Osteoblast (primary cell): ENCODE measurements at regions not wholly inside any gene's neighbourhood (a gene's known extent, or its start where the extent isn't known, plus 50 kb on each side); places are given as distances from the start of the nearest gene placed in this dataset.

ENCODE experiments used
- DNase-seq: peaks from one replicate; pipeline ENCODE4 v3.0.0; 2011; ENCODE audit warnings: low spot score, mixed read lengths; ENCODE audit not compliant: insufficient read length; ENCODE audit errors: missing footprints
- H2AFZ ChIP-seq: 2 replicates; pipeline ENCODE4 v1.6.0; 2011; ENCODE audit warnings: mild to moderate bottlenecking, low read length
- H3K27ac ChIP-seq: 2 replicates; pipeline ENCODE4 v1.5.1; 2011; ENCODE audit warnings: mild to moderate bottlenecking, low read depth, low read length, moderate library complexity
- H3K27me3 ChIP-seq: 2 replicates; pipeline ENCODE4 v1.6.0; 2012; ENCODE audit warnings: mild to moderate bottlenecking, control low read depth, inconsistent platforms, low read length, moderate library complexity; ENCODE audit not compliant: insufficient read depth
- H3K36me3 ChIP-seq: 2 replicates; pipeline ENCODE4 v1.5.1; 2011; ENCODE audit warnings: mild to moderate bottlenecking, low read length, control low read depth, moderate library complexity; ENCODE audit not compliant: insufficient read depth
- H3K4me1 ChIP-seq: 2 replicates; pipeline ENCODE4 v1.5.1; 2011; ENCODE audit warnings: mild to moderate bottlenecking, low read length, control low read depth, moderate library complexity; ENCODE audit not compliant: insufficient read depth
- H3K4me2 ChIP-seq: 2 replicates; pipeline ENCODE4 v1.6.0; 2011; ENCODE audit warnings: mild to moderate bottlenecking, low read length; ENCODE audit not compliant: insufficient read depth
- H3K4me3 ChIP-seq: fragments of 200-600 bp; sonication (generic); 3 replicates; pipeline ENCODE4 v1.5.1; 2012; ENCODE audit warnings: mild to moderate bottlenecking, low read length, inconsistent platforms; ENCODE audit not compliant: insufficient read depth
- H3K79me2 ChIP-seq: 2 replicates; pipeline ENCODE4 v1.6.0; 2012; ENCODE audit warnings: mild to moderate bottlenecking, low read length, control low read depth, inconsistent platforms; ENCODE audit not compliant: insufficient read depth
- H3K9me3 ChIP-seq: 2 replicates; pipeline ENCODE4 v1.5.1; 2011; ENCODE audit warnings: low read depth, low read length, control low read depth
- H4K20me1 ChIP-seq: 2 replicates; pipeline ENCODE4 v1.6.0; 2012; ENCODE audit warnings: mild to moderate bottlenecking, low read length, control low read depth; ENCODE audit not compliant: insufficient read depth
- TF ChIP-seq, protein P1 (sequence below): IDR thresholded peaks from 2 replicates; pipeline ENCODE4 v1.5.1; 2011; ENCODE audit warnings: mild to moderate bottlenecking, low read depth, low read length, moderate library complexity; ENCODE audit errors: extremely low read depth

GRCh38 chr20:6501061-6501460 lies 266.4 kb upstream of the BMP2 start:
- H3K27ac ChIP-seq: no peak overlapping the region
- no peaks in the 10 kb centered on the region for H3K9me3 ChIP-seq
- H3K4me3 ChIP-seq: no peak overlapping the region
- H3K27me3 ChIP-seq: no peaks in the 10 kb centered on the region
- H3K36me3 ChIP-seq: no peaks in the 10 kb centered on the region
- peak; percentile 10 for DNase-seq
- TF ChIP-seq, protein P1, sequence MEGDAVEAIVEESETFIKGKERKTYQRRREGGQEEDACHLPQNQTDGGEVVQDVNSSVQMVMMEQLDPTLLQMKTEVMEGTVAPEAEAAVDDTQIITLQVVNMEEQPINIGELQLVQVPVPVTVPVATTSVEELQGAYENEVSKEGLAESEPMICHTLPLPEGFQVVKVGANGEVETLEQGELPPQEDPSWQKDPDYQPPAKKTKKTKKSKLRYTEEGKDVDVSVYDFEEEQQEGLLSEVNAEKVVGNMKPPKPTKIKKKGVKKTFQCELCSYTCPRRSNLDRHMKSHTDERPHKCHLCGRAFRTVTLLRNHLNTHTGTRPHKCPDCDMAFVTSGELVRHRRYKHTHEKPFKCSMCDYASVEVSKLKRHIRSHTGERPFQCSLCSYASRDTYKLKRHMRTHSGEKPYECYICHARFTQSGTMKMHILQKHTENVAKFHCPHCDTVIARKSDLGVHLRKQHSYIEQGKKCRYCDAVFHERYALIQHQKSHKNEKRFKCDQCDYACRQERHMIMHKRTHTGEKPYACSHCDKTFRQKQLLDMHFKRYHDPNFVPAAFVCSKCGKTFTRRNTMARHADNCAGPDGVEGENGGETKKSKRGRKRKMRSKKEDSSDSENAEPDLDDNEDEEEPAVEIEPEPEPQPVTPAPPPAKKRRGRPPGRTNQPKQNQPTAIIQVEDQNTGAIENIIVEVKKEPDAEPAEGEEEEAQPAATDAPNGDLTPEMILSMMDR: no peak
- H3K79me2 ChIP-seq: no peaks in the 10 kb centered on the region
- no peaks in the 10 kb centered on the region for H4K20me1 ChIP-seq
- H3K4me2 ChIP-seq: no peak overlapping the region
- peaks cover 6% of the 10 kb centered on the region for H3K4me1 ChIP-seq
- H2AFZ ChIP-seq: no peak overlapping the region

- no peaks in the 10 kb centered on the region for H3K27me3 ChIP-seq
- H3K9me3 ChIP-seq: no peaks in the 10 kb centered on the region
- H3K27ac ChIP-seq: no peak overlapping the region
- H4K20me1 ChIP-seq: no peaks in the 10 kb centered on the region
- H3K79me2 ChIP-seq: no peaks in the 10 kb centered on the region
- no peak for DNase-seq
- H3K4me3 ChIP-seq: no peak overlapping the region
- peaks cover 6% of the 10 kb centered on the region for H3K4me1 ChIP-seq
- no peak overlapping the region for H2AFZ ChIP-seq
- H3K4me2 ChIP-seq: no peak overlapping the region
- no peaks in the 10 kb centered on the region for H3K36me3 ChIP-seq
- TF ChIP-seq, protein P1: no peak
Measured at GRCh38 chr20:6499566-6499965, 267.9 kb upstream of the BMP2 start.

DNA sequence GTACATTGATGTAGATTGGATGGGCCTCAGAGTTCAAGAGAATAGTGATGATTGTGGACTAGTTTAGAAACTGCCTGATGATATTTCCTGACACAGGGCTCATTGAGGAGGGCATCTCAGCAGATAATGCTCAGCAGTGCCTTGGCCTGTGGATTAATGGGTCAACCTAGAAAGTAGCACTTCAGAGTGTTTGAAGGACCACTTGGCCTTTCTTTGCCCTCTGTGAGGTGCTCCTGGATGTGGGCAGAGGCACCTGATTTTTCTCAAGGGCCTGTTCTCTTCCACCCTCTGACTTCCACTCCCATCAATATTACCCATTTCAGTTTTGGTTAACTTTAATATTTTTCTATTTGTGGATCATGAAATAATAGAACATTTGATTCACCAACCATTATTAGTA lies 270.6 kb upstream of the BMP2 start:
- no peaks in the 10 kb centered on the region for H3K79me2 ChIP-seq
- no peak overlapping the region for H2AFZ ChIP-seq
- TF ChIP-seq, protein P1: no peak
- H3K4me3 ChIP-seq: no peak overlapping the region
- no peaks in the 10 kb centered on the region for H3K27me3 ChIP-seq
- no peak for DNase-seq
- no peaks in the 10 kb centered on the region for H3K36me3 ChIP-seq
- H3K4me1 ChIP-seq: no peaks in the 10 kb centered on the region
- H3K9me3 ChIP-seq: no peaks in the 10 kb centered on the region
- H3K27ac ChIP-seq: no peak overlapping the region
- H3K4me2 ChIP-seq: no peak overlapping the region
- no peaks in the 10 kb centered on the region for H4K20me1 ChIP-seq

- TF ChIP-seq, protein P1: no peak
- peak; percentile 63 for DNase-seq
- Histone ChIP-seq H3K4me2 (no peak overlapping the region), H3K4me1 (no peaks in the 10 kb centered on the region), H3K27me3 (no peaks in the 10 kb centered on the region), H2AFZ (no peak overlapping the region), H4K20me1 (no peaks in the 10 kb centered on the region), H3K79me2 (no peaks in the 10 kb centered on the region), H3K9me3 (no peaks in the 10 kb centered on the region), H3K36me3 (no peaks in the 10 kb centered on the region), H3K4me3 (no peak overlapping the region), H3K27ac (no peak overlapping the region)
Measured at GRCh38 chr20:6495907-6496306, 271.6 kb upstream of the BMP2 start.
